HG02588 (cell line): ENCODE measurements at regions not wholly inside any gene's neighbourhood (a gene's known extent, or its start where the extent isn't known, plus 50 kb on each side); places are given as distances from the start of the nearest gene placed in this dataset.

Source experiments
- ATAC-seq: cut with Tn5 transposase; IDR thresholded peaks from one replicate; pipeline ENCODE4 v1.9.1; 2021; ENCODE audit warnings: mild to moderate bottlenecking, moderate library complexity; ENCODE audit not compliant: unreplicated experiment

DNA sequence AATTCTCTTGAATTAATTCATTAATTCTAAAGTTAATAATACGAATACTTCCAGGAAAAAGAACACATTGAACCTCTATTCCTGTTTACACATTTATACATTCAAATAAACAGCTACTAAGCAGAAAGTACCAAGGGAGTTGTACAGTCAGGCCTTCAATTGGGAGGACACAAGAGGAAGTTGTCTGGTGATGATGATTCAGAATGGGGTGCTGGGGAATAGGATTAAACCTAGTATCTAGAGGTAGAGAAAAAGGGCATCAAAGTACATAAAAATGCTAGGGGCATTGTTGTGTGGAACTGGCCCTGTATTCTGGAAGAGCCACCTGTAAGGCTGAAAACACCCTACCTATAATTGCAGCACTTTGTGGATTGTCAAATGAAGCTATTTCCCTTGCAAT, 71.7 kb upstream of the MROH9 start:
- ATAC-seq: no peak

GRCh38 chr1:170864238-170864637, 71.1 kb upstream of the MROH9 start:
- ATAC-seq: no peak

- no peak for ATAC-seq
These were observed 70.3 kb upstream of the MROH9 start for GRCh38 chr1:170864876-170865538.

GRCh38 chr1:170866646-170867045, 68.7 kb upstream of the MROH9 start:
- ATAC-seq: no peak

DNA sequence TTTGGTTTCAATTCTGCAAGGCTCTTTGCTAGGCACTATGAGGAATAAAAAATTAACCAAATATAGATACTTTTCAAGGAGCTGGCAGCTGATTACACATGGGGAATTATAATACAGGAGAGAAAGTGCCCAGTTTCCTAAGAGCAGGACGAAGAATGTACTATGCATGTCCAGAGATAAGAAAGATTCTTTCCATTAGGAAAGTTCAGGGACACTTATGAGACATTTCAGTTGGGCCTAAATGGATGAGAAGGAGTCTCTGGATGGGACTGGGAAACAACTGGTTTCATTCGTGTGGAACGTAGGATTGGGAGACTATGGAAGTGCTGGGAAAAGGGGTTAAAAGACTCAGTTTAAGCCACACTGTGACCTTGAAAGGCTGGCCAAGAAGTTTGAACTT, 63.5 kb upstream of the MROH9 start:
- no peak for ATAC-seq

DNA sequence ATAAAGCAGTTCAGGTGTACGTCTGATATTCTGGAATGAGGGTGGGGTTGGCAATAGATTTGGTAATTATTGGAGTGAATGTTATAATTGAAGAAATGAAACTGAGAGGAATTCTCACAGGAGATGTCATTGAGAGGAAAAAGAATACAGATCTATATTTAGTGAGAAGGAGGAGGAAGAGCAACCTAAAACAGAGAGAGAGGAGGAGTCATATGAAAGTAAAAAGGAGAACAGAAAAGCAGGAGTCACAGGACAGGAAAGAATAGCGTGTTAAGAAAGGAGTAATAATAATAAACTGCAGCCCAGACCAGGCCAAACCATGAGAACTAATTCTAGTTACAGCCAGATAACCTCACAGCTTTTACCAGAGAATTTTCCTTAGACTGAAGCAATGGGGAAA, 62.7 kb upstream of the MROH9 start:
- peak; percentile 70 for ATAC-seq

DNA sequence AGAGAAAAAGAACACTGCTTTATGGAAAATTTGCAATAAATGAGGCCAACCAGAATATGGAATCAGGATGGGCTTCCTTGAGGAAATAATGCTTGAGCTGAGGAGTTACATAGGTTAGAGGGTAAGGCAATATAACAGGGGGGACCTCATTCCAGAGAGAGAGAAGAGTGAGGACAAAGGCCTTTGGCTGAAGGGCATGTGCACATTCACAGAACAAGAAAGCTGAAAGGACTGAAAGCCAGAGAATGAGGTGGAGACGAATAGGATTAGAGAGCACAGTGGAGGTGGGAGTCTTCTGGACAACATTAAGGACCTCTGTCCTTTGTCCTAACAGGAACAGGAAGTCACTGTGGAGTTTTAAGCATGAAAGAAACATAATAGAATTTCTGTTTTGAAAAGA, 60.7 kb upstream of the MROH9 start:
- no peak for ATAC-seq

GRCh38 chr1:170881268-170882265, 53.8 kb upstream of the MROH9 start:
- no peak for ATAC-seq
